ENCODE measurements at regions not wholly inside any gene's neighbourhood (a gene's known extent, or its start where the extent isn't known, plus 50 kb on each side); places are given as distances from the start of the nearest gene placed in this dataset.

- DNase-seq (ENCODE audit: low read depth in 4 of 4, low spot score in 3 of 4), result no peak
Measured at GRCh38 chr20:56945901-56946300, 316.8 kb downstream of the TFAP2C start.

- DNase-seq (ENCODE audit: low read depth in 4 of 4, low spot score in 3 of 4), result no peak
Measured at GRCh38 chr20:56949318-56949717, 317.1 kb downstream of the BMP7 start.

- DNase-seq (ENCODE audit: low read depth in 4 of 4, low spot score in 3 of 4), result no peak
Measured at GRCh38 chr20:56952258-56953047, 314.0 kb downstream of the BMP7 start.

GRCh38 chr20:56953048-56953586 is 313.3 kb downstream of the BMP7 start:
- DNase-seq (ENCODE audit: low read depth in 4 of 4, low spot score in 3 of 4), result no peak

- DNase-seq (ENCODE audit: low read depth in 4 of 4, low spot score in 3 of 4), result no peak
Measured at GRCh38 chr20:56954797-56955196, 311.6 kb downstream of the BMP7 start.

- no peak for DNase-seq (ENCODE audit: low read depth in 4 of 4, low spot score in 3 of 4)
Measured at GRCh38 chr20:56955680-56956079, 310.8 kb downstream of the BMP7 start.

- no peak for DNase-seq (ENCODE audit: low read depth in 4 of 4, low spot score in 3 of 4)
Measured at GRCh38 chr20:56956534-56956933, 309.9 kb downstream of the BMP7 start.

- peak; percentile 55 to 79 (median 72) for DNase-seq (ENCODE audit: low read depth in 4 of 4, low spot score in 3 of 4)
Measured at GRCh38 chr20:56957737-56958553, 308.5 kb downstream of the BMP7 start.

- no peak for DNase-seq (ENCODE audit: low read depth in 4 of 4, low spot score in 3 of 4)
Measured at GRCh38 chr20:56964901-56965300, 301.5 kb downstream of the BMP7 start.

- no peak for DNase-seq (ENCODE audit: low read depth in 4 of 4, low spot score in 3 of 4)
Measured at GRCh38 chr20:56967916-56968315, 298.5 kb downstream of the BMP7 start.

GRCh38 chr20:56968376-56969048 is 297.9 kb downstream of the BMP7 start:
- no peak for DNase-seq (ENCODE audit: low read depth in 4 of 4, low spot score in 3 of 4)

- DNase-seq (ENCODE audit: low read depth in 4 of 4, low spot score in 3 of 4), result peak in 1 of 4 donors; percentile 43
Measured at GRCh38 chr20:56974499-56975250, 291.8 kb downstream of the BMP7 start.

- DNase-seq (ENCODE audit: low read depth in 4 of 4, low spot score in 3 of 4), result no peak
Measured at GRCh38 chr20:56975838-56976237, 290.6 kb downstream of the BMP7 start.

GRCh38 chr20:56976336-56976735 is 290.1 kb downstream of the BMP7 start:
- no peak for DNase-seq (ENCODE audit: low read depth in 4 of 4, low spot score in 3 of 4)

- no peak for DNase-seq (ENCODE audit: low read depth in 4 of 4, low spot score in 3 of 4)
Measured at GRCh38 chr20:56978475-56978874, 288.0 kb downstream of the BMP7 start.

GRCh38 chr20:56979125-56979524 is 287.3 kb downstream of the BMP7 start:
- DNase-seq (ENCODE audit: low read depth in 4 of 4, low spot score in 3 of 4), result no peak

GRCh38 chr20:56981301-56981700 is 285.1 kb downstream of the BMP7 start:
- DNase-seq (ENCODE audit: low read depth in 4 of 4, low spot score in 3 of 4), result no peak

- no peak for DNase-seq (ENCODE audit: low read depth in 4 of 4, low spot score in 3 of 4)
Measured at GRCh38 chr20:56983813-56984212, 282.6 kb downstream of the BMP7 start.

GRCh38 chr20:56985066-56985685 is 281.3 kb downstream of the BMP7 start:
- no peak for DNase-seq (ENCODE audit: low read depth in 4 of 4, low spot score in 3 of 4)

GRCh38 chr20:56986476-56986875 is 280.0 kb downstream of the BMP7 start:
- DNase-seq (ENCODE audit: low read depth in 4 of 4, low spot score in 3 of 4), result no peak

All from right renal pelvis (tissue), 4 donors.